OCI-LY1 (cell line): ENCODE measurements at regions not wholly inside any gene's neighbourhood (a gene's known extent, or its start where the extent isn't known, plus 50 kb on each side); places are given as distances from the start of the nearest gene placed in this dataset.

ENCODE experiments used
- H2AFZ ChIP-seq: fragments of 200-600 bp; sonication (generic), shearing (Covaris generic); 2 replicates; pipeline ENCODE4 v1.6.0; 2014; ENCODE audit warnings: antibody characterized with exemption, mild to moderate bottlenecking, low read length
- H3F3A ChIP-seq: fragments of 200-600 bp; sonication (generic), shearing (Covaris generic); 2 replicates; pipeline ENCODE4 v1.6.0; 2014; ENCODE audit warnings: mild to moderate bottlenecking, antibody characterized with exemption, low read length, moderate library complexity; ENCODE audit not compliant: insufficient read depth
- H3K27ac ChIP-seq: fragments of 200-600 bp; sonication (generic); 2 replicates; pipeline ENCODE4 v1.5.1; 2014; ENCODE audit warnings: low read length, mixed run types, mild to moderate bottlenecking, low read depth; ENCODE audit not compliant: poor library complexity, severe bottlenecking
- H3K27me3 ChIP-seq: fragments of 200-600 bp; sonication (generic); 2 replicates; pipeline ENCODE4 v1.6.0; 2014; ENCODE audit warnings: antibody characterized with exemption, mild to moderate bottlenecking, low read length, moderate library complexity; ENCODE audit not compliant: insufficient read depth
- H3K36me3 ChIP-seq: fragments of 200-600 bp; sonication (generic); 2 replicates; pipeline ENCODE4 v1.6.1; 2014; ENCODE audit warnings: mild to moderate bottlenecking, antibody characterized with exemption, low read length, moderate library complexity, mixed read lengths; ENCODE audit not compliant: insufficient read depth
- H3K4me1 ChIP-seq: fragments of 200-600 bp; sonication (generic); 2 replicates; pipeline ENCODE4 v1.5.1; 2014; ENCODE audit warnings: mild to moderate bottlenecking, low read length, moderate library complexity; ENCODE audit not compliant: insufficient read depth, severe bottlenecking
- H3K4me2 ChIP-seq: fragments of 200-600 bp; sonication (generic), shearing (Covaris generic); 2 replicates; pipeline ENCODE4 v1.6.1; 2014; ENCODE audit warnings: low read length
- H3K4me3 ChIP-seq: fragments of 200-600 bp; sonication (generic); 2 replicates; pipeline ENCODE4 v1.5.1; 2014; ENCODE audit warnings: low read length, low read depth, mild to moderate bottlenecking, mixed read lengths; ENCODE audit not compliant: poor library complexity, severe bottlenecking
- H3K79me2 ChIP-seq: fragments of 200-600 bp; shearing (Covaris generic); 2 replicates; pipeline ENCODE4 v1.6.1; 2016; ENCODE audit warnings: mixed run types, low read length, mixed read lengths; ENCODE audit not compliant: insufficient read depth
- H3K9ac ChIP-seq: fragments of 200-600 bp; sonication (generic), shearing (Covaris generic); 2 replicates; pipeline ENCODE4 v1.6.1; 2014; ENCODE audit warnings: mild to moderate bottlenecking, low read length, mixed read lengths
- H3K9me2 ChIP-seq: fragments of 200-600 bp; sonication (generic), shearing (Covaris generic); 2 replicates; pipeline ENCODE4 v1.6.1; 2014; ENCODE audit warnings: low read depth, mild to moderate bottlenecking, low read length, mixed read lengths
- H3K9me3 ChIP-seq: fragments of 200-600 bp; shearing (Covaris generic); 2 replicates; pipeline ENCODE4 v1.6.1; 2014; ENCODE audit warnings: low read length, mixed read lengths
- H4K20me1 ChIP-seq: fragments of 200-600 bp; sonication (generic), shearing (Covaris generic); 2 replicates; pipeline ENCODE4 v1.6.0; 2016; ENCODE audit warnings: mild to moderate bottlenecking, low read length; ENCODE audit not compliant: insufficient read depth
- CTCF ChIP-seq: fragments of 200-600 bp; sonication (generic), shearing (Covaris generic); IDR thresholded peaks from 2 replicates; pipeline ENCODE4 v1.5.1; 2017; ENCODE audit warnings: mild to moderate bottlenecking, antibody characterized with exemption, low read length, moderate library complexity, mixed read lengths
- EZH2 ChIP-seq: fragments of 200-600 bp; sonication (generic), shearing (Covaris generic); IDR thresholded peaks from 2 replicates; pipeline ENCODE4 v1.8.0; 2017; ENCODE audit warnings: borderline replicate concordance, mixed run types, mild to moderate bottlenecking, antibody characterized with exemption, low read length, moderate library complexity, mixed read lengths

GRCh38 chr3:18237251-18238005, 187.7 kb downstream of the SATB1 start:
- Histone ChIP-seq H3K9ac (no peak overlapping the region), H3K27me3 (no peaks in the 10 kb centered on the region; the same call in 1 of the 2 replicates), H3K27ac (no peak overlapping the region), H3K36me3 (no peaks in the 10 kb centered on the region), H3K79me2 (no peaks in the 10 kb centered on the region), H2AFZ (no peak overlapping the region), H3K4me1 (no peaks in the 10 kb centered on the region), H3K9me3 (no peaks in the 10 kb centered on the region), H4K20me1 (no peaks in the 10 kb centered on the region), H3K4me3 (no peak overlapping the region), H3F3A (no peaks in the 10 kb centered on the region), H3K9me2 (no peaks in the 10 kb centered on the region), H3K4me2 (no peak overlapping the region)
- TF ChIP-seq CTCF (no peak), EZH2 (no peak)

- Histone ChIP-seq H4K20me1 (no peaks in the 10 kb centered on the region), H3K4me3 (no peak overlapping the region), H3K4me1 (no peaks in the 10 kb centered on the region), H3F3A (no peaks in the 10 kb centered on the region), H3K36me3 (no peaks in the 10 kb centered on the region), H2AFZ (no peak overlapping the region), H3K9me2 (no peaks in the 10 kb centered on the region), H3K27ac (no peak overlapping the region), H3K27me3 (no peaks in the 10 kb centered on the region; the same call in 1 of the 2 replicates), H3K9ac (no peak overlapping the region), H3K4me2 (no peak overlapping the region), H3K79me2 (no peaks in the 10 kb centered on the region), H3K9me3 (no peaks in the 10 kb centered on the region)
- TF ChIP-seq EZH2 (no peak), CTCF (no peak)
Measured at GRCh38 chr3:18236726-18237125, 188.4 kb downstream of the SATB1 start.

DNA sequence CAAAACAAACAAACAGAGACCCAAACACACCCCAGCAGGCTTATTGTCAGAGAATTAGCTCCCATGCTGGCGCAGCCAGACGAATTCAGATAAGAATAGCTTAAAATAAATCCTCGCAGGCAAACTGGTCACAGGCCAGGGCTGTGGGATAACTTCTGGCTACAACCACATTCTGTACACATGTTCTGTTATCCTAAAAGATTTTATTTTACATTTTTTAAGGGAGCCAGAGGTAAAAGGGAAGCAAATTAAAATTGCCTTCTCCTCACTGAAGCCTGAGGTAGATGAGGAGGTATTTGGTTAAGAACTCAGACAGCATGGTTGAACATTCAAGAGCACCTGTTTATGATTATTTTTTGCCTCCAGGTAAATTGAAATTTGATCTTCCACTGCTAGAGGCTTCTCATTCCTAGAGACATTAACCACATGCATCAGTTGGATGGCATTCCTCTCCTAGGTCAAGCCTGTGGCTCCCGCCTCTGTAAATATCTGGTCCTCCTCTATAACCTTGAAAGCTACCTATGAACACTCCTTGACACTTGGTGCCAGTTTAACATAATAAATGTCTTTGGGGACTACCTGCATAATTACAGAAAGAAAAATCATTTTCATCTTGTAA, 190.3 kb downstream of the SATB1 start:
- no peaks in the 10 kb centered on the region for H3K36me3 ChIP-seq
- H3K4me2 ChIP-seq, result no peak overlapping the region
- H3K79me2 ChIP-seq, result no peaks in the 10 kb centered on the region
- no peaks in the 10 kb centered on the region for H4K20me1 ChIP-seq
- no peaks in the 10 kb centered on the region for H3K9me2 ChIP-seq
- no peak overlapping the region for H3K9ac ChIP-seq
- no peaks in the 10 kb centered on the region; the same call in 1 of the 2 replicates for H3K27me3 ChIP-seq
- H3K9me3 ChIP-seq, result no peaks in the 10 kb centered on the region
- H3K4me3 ChIP-seq, result no peak overlapping the region
- no peaks in the 10 kb centered on the region for H3K4me1 ChIP-seq
- H3K27ac ChIP-seq, result no peak overlapping the region
- H2AFZ ChIP-seq, result no peak overlapping the region
- no peaks in the 10 kb centered on the region for H3F3A ChIP-seq
- TF ChIP-seq EZH2 (no peak), CTCF (no peak)
